ENCODE measurements at regions not wholly inside any gene's neighbourhood (a gene's known extent, or its start where the extent isn't known, plus 50 kb on each side); places are given as distances from the start of the nearest gene placed in this dataset.

- TF ChIP-seq ZNF462 (CRISPR knock-in tag; IDR thresholded peaks at IDR 0.05) (no peak), POLR2AphosphoS5 (IDR thresholded peaks at IDR 0.05; ENCODE audit: low read depth) (no peak), STAT1 (IDR thresholded peaks at IDR 0.05; ENCODE audit: unreplicated experiment) (no peak), ZNF114 (CRISPR knock-in tag; IDR thresholded peaks at IDR 0.05) (no peak), REST (IDR thresholded peaks at IDR 0.05; ENCODE audit: unreplicated experiment) (no peak), JUNB (IDR thresholded peaks at IDR 0.05; ENCODE audit: unreplicated experiment) (no peak), ZNF331 (CRISPR knock-in tag; IDR thresholded peaks at IDR 0.05; ENCODE audit: low read depth) (no peak), ETS1 (IDR thresholded peaks at IDR 0.05) (no peak), EZH2phosphoT487 (IDR thresholded peaks at IDR 0.05; ENCODE audit: unreplicated experiment) (no peak), EZH2 (IDR thresholded peaks at IDR 0.05; ENCODE audit: low read depth, unreplicated experiment) (no peak), CREB1 (CRISPR knock-in tag; IDR thresholded peaks at IDR 0.05; ENCODE audit: low read depth) (no peak), NANOG (IDR thresholded peaks at IDR 0.05; ENCODE audit: borderline replicate concordance) (no peak)
- TF ChIP-seq, protein P1, sequence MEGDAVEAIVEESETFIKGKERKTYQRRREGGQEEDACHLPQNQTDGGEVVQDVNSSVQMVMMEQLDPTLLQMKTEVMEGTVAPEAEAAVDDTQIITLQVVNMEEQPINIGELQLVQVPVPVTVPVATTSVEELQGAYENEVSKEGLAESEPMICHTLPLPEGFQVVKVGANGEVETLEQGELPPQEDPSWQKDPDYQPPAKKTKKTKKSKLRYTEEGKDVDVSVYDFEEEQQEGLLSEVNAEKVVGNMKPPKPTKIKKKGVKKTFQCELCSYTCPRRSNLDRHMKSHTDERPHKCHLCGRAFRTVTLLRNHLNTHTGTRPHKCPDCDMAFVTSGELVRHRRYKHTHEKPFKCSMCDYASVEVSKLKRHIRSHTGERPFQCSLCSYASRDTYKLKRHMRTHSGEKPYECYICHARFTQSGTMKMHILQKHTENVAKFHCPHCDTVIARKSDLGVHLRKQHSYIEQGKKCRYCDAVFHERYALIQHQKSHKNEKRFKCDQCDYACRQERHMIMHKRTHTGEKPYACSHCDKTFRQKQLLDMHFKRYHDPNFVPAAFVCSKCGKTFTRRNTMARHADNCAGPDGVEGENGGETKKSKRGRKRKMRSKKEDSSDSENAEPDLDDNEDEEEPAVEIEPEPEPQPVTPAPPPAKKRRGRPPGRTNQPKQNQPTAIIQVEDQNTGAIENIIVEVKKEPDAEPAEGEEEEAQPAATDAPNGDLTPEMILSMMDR (conservative IDR thresholded peaks at IDR 0.05; ENCODE audit: low read depth in 2 of 2), result no peak
- no peaks in the 10 kb centered on the region for H3K4me1 Mint-ChIP-seq
- Histone ChIP-seq H3K9me2 (ENCODE audit: insufficient read depth) (no peaks in the 10 kb centered on the region), H2AFZ (no peak overlapping the region), H3K27ac (ENCODE audit: low read depth) (no peak overlapping the region), H3K27me3 (ENCODE audit: insufficient read depth) (no peaks in the 10 kb centered on the region), H3K36me3 (ENCODE audit: insufficient read depth) (no peaks in the 10 kb centered on the region), H3K79me2 (replicated peaks; ENCODE audit: insufficient read depth) (no peaks in the 10 kb centered on the region), H4K20me1 (replicated peaks; ENCODE audit: insufficient read depth) (no peaks in the 10 kb centered on the region), H3F3A (replicated peaks; ENCODE audit: low read depth) (no peaks in the 10 kb centered on the region), H3K4me1 (ENCODE audit: insufficient read depth) (no peaks in the 10 kb centered on the region), H3K4me2 (no peak overlapping the region), H3K4me3 (no peak overlapping the region)
- ATAC-seq (no peak), DNase-seq (ENCODE audit: low spot score) (no peak)
- H3K36me3 Mint-ChIP-seq (ENCODE audit: low read depth), result no peaks in the 10 kb centered on the region
- no peak overlapping the region for H3K27ac Mint-ChIP-seq
- H3K27me3 Mint-ChIP-seq (ENCODE audit: insufficient read depth, low read depth, poor library complexity), result peaks cover 2% of the 10 kb centered on the region
- no peaks in the 10 kb centered on the region for H3K9me3 Mint-ChIP-seq
- H3K4me3 Mint-ChIP-seq, result no peak overlapping the region
These were observed 56.3 kb upstream of the ZNF521 start for GRCh38 chr18:25408293-25408692.

Measured in GM23338 (cell line).